ENCODE measurements at regions not wholly inside any gene's neighbourhood (a gene's known extent, or its start where the extent isn't known, plus 50 kb on each side); places are given as distances from the start of the nearest gene placed in this dataset.

GRCh38 chr7:19982841-19983835 lies 209.7 kb upstream of the TMEM196 start:
- Histone ChIP-seq H3K9me3 (ENCODE audit: insufficient read depth, low read depth, low read length) (no peaks in the 10 kb centered on the region; the same call in 1 of the 2 replicates), H3F3A (ENCODE audit: low read depth) (no peaks in the 10 kb centered on the region), H2AFZ (ENCODE audit: low read length) (no peak overlapping the region), H3K79me2 (ENCODE audit: insufficient read depth, low read length) (no peaks in the 10 kb centered on the region), H3K27me3 (ENCODE audit: insufficient read depth, low read length, poor library complexity, severe bottlenecking) (no peaks in the 10 kb centered on the region), H4K20me1 (ENCODE audit: insufficient read depth, low read length, poor library complexity, severe bottlenecking) (no peaks in the 10 kb centered on the region), H3K36me3 (ENCODE audit: insufficient read depth, low read length) (no peaks in the 10 kb centered on the region), H3K9ac (ENCODE audit: low read depth, low read length, poor library complexity, severe bottlenecking) (no peak overlapping the region), H3K9me2 (replicated peaks; ENCODE audit: low read depth, low read length) (no peaks in the 10 kb centered on the region), H3K4me2 (ENCODE audit: low read depth, low read length, poor library complexity, severe bottlenecking) (no peak overlapping the region), H3K4me3 (ENCODE audit: low read length, poor library complexity, severe bottlenecking) (no peak overlapping the region), H3K4me1 (ENCODE audit: insufficient read depth, low read length, poor library complexity, severe bottlenecking) (no peaks in the 10 kb centered on the region)
- TF ChIP-seq EZH2phosphoT487 (IDR thresholded peaks at IDR 0.05; ENCODE audit: borderline replicate concordance): no peak
- peak; percentile 76 for TF ChIP-seq CTCF (conservative IDR thresholded peaks at IDR 0.05; ENCODE audit: low read length)

GRCh38 chr7:19973581-19973980 lies 200.2 kb upstream of the TMEM196 start:
- Histone ChIP-seq H2AFZ (ENCODE audit: low read length) (no peak overlapping the region), H3K36me3 (ENCODE audit: insufficient read depth, low read length) (no peaks in the 10 kb centered on the region), H3K27me3 (ENCODE audit: insufficient read depth, low read length, poor library complexity, severe bottlenecking) (no peaks in the 10 kb centered on the region), H4K20me1 (ENCODE audit: insufficient read depth, low read length, poor library complexity, severe bottlenecking) (no peaks in the 10 kb centered on the region), H3K4me3 (ENCODE audit: low read length, poor library complexity, severe bottlenecking) (no peak overlapping the region), H3F3A (ENCODE audit: low read depth) (no peaks in the 10 kb centered on the region), H3K4me1 (ENCODE audit: insufficient read depth, low read length, poor library complexity, severe bottlenecking) (no peaks in the 10 kb centered on the region), H3K9me2 (replicated peaks; ENCODE audit: low read depth, low read length) (no peaks in the 10 kb centered on the region), H3K9me3 (ENCODE audit: insufficient read depth, low read depth, low read length) (no peaks in the 10 kb centered on the region), H3K79me2 (ENCODE audit: insufficient read depth, low read length) (no peaks in the 10 kb centered on the region), H3K9ac (ENCODE audit: low read depth, low read length, poor library complexity, severe bottlenecking) (no peak overlapping the region), H3K4me2 (ENCODE audit: low read depth, low read length, poor library complexity, severe bottlenecking) (no peak overlapping the region)
- TF ChIP-seq EZH2phosphoT487 (IDR thresholded peaks at IDR 0.05; ENCODE audit: borderline replicate concordance) (no peak), CTCF (conservative IDR thresholded peaks at IDR 0.05; ENCODE audit: low read length) (no peak)

- Histone ChIP-seq H3K36me3 (ENCODE audit: insufficient read depth, low read length) (no peaks in the 10 kb centered on the region), H3F3A (ENCODE audit: low read depth) (no peaks in the 10 kb centered on the region), H4K20me1 (ENCODE audit: insufficient read depth, low read length, poor library complexity, severe bottlenecking) (no peaks in the 10 kb centered on the region), H3K27me3 (ENCODE audit: insufficient read depth, low read length, poor library complexity, severe bottlenecking) (no peaks in the 10 kb centered on the region), H3K4me2 (ENCODE audit: low read depth, low read length, poor library complexity, severe bottlenecking) (no peak overlapping the region), H3K9ac (ENCODE audit: low read depth, low read length, poor library complexity, severe bottlenecking) (no peak overlapping the region), H3K4me1 (ENCODE audit: insufficient read depth, low read length, poor library complexity, severe bottlenecking) (no peaks in the 10 kb centered on the region), H3K9me3 (ENCODE audit: insufficient read depth, low read depth, low read length) (no peaks in the 10 kb centered on the region), H3K79me2 (ENCODE audit: insufficient read depth, low read length) (no peaks in the 10 kb centered on the region), H3K4me3 (ENCODE audit: low read length, poor library complexity, severe bottlenecking) (no peak overlapping the region), H3K9me2 (replicated peaks; ENCODE audit: low read depth, low read length) (no peaks in the 10 kb centered on the region), H2AFZ (ENCODE audit: low read length) (no peak overlapping the region)
- no peak for TF ChIP-seq EZH2phosphoT487 (IDR thresholded peaks at IDR 0.05; ENCODE audit: borderline replicate concordance)
- TF ChIP-seq CTCF (conservative IDR thresholded peaks at IDR 0.05; ENCODE audit: low read length): no peak
These were observed 199.5 kb upstream of the TMEM196 start for GRCh38 chr7:19972876-19973275.

Data from Loucy (cell line).